ENCODE measurements at regions not wholly inside any gene's neighbourhood (a gene's known extent, or its start where the extent isn't known, plus 50 kb on each side); places are given as distances from the start of the nearest gene placed in this dataset.
"Not testable (repeated sequence)": the region's sequence is repeated elsewhere in the genome, so short reads cannot be mapped to it uniquely, and the experiment has no call there.

GRCh38 chr10:131363416-131363815 is 51.9 kb upstream of the TCERG1L start:
- in situ Hi-C loops (cut with HindIII; ENCODE audit: low sequenced_read_pairs): no loop called here

GRCh38 chr10:131371571-131371970 is 60.0 kb upstream of the TCERG1L start:
- in situ Hi-C loops (cut with HindIII; ENCODE audit: low sequenced_read_pairs): no loop called here

- in situ Hi-C loops (cut with HindIII; ENCODE audit: low sequenced_read_pairs): no loop called here
Observed at GRCh38 chr10:131381576-131381975, 70.1 kb upstream of the TCERG1L start.

GRCh38 chr10:131385161-131385872 is 73.8 kb upstream of the TCERG1L start:
- in situ Hi-C loops (cut with HindIII; ENCODE audit: low sequenced_read_pairs): not testable (repeated sequence)

- in situ Hi-C loops (cut with HindIII; ENCODE audit: low sequenced_read_pairs): no loop called here
Observed at GRCh38 chr10:131387018-131387529, 75.6 kb upstream of the TCERG1L start.

GRCh38 chr10:131391936-131392335 is 80.4 kb upstream of the TCERG1L start:
- in situ Hi-C loops (cut with HindIII; ENCODE audit: low sequenced_read_pairs): no loop called here

- in situ Hi-C loops (cut with HindIII; ENCODE audit: low sequenced_read_pairs): no loop called here
Observed at GRCh38 chr10:131396121-131397050, 84.9 kb upstream of the TCERG1L start.

- in situ Hi-C loops (cut with HindIII; ENCODE audit: low sequenced_read_pairs): no loop called here
Observed at GRCh38 chr10:131398166-131398565, 86.6 kb upstream of the TCERG1L start.

GRCh38 chr10:131399981-131400380 is 88.5 kb upstream of the TCERG1L start:
- in situ Hi-C loops (cut with HindIII; ENCODE audit: low sequenced_read_pairs): no loop called here

GRCh38 chr10:131400513-131400912 is 89.0 kb upstream of the TCERG1L start:
- in situ Hi-C loops (cut with HindIII; ENCODE audit: low sequenced_read_pairs): no loop called here

- in situ Hi-C loops (cut with HindIII; ENCODE audit: low sequenced_read_pairs): no loop called here
Observed at GRCh38 chr10:131402771-131403650, 91.5 kb upstream of the TCERG1L start.

GRCh38 chr10:131403936-131404335 is 92.4 kb upstream of the TCERG1L start:
- in situ Hi-C loops (cut with HindIII; ENCODE audit: low sequenced_read_pairs): no loop called here

- in situ Hi-C loops (cut with HindIII; ENCODE audit: low sequenced_read_pairs): no loop called here
Observed at GRCh38 chr10:131404886-131405285, 93.4 kb upstream of the TCERG1L start.

GRCh38 chr10:131406676-131407392 is 95.3 kb upstream of the TCERG1L start:
- in situ Hi-C loops (cut with HindIII; ENCODE audit: low sequenced_read_pairs): no loop called here

- in situ Hi-C loops (cut with HindIII; ENCODE audit: low sequenced_read_pairs): no loop called here
Observed at GRCh38 chr10:131418681-131419080, 107.2 kb upstream of the TCERG1L start.

- in situ Hi-C loops (cut with HindIII; ENCODE audit: low sequenced_read_pairs): no loop called here
Observed at GRCh38 chr10:131419797-131420196, 108.3 kb upstream of the TCERG1L start.

GRCh38 chr10:131420867-131421266 is 109.3 kb upstream of the TCERG1L start:
- in situ Hi-C loops (cut with HindIII; ENCODE audit: low sequenced_read_pairs): no loop called here

GRCh38 chr10:131421381-131421780 is 109.9 kb upstream of the TCERG1L start:
- in situ Hi-C loops (cut with HindIII; ENCODE audit: low sequenced_read_pairs): no loop called here

GRCh38 chr10:131422731-131423130 is 111.2 kb upstream of the TCERG1L start:
- in situ Hi-C loops (cut with HindIII; ENCODE audit: low sequenced_read_pairs): no loop called here

GRCh38 chr10:131424053-131424452 is 112.5 kb upstream of the TCERG1L start:
- in situ Hi-C loops (cut with HindIII; ENCODE audit: low sequenced_read_pairs): no loop called here
